Progenitor cell of endocrine pancreas (in vitro differentiated cells): ENCODE measurements at regions not wholly inside any gene's neighbourhood (a gene's known extent, or its start where the extent isn't known, plus 50 kb on each side); places are given as distances from the start of the nearest gene placed in this dataset.

Experiments
- DNase-seq: peaks from one replicate; pipeline ENCODE4 v3.0.0; 2021; ENCODE audit warnings: low spot score; ENCODE audit not compliant: unreplicated experiment
- H3K27ac Mint-ChIP-seq: 2 replicates; pipeline ENCODE4 v1.8.0; 2021; ENCODE audit warnings: mild to moderate bottlenecking, moderate library complexity, mixed read lengths
- H3K27me3 Mint-ChIP-seq: 2 replicates; pipeline ENCODE4 v1.8.0; 2021; ENCODE audit warnings: mixed read lengths
- H3K36me3 Mint-ChIP-seq: 2 replicates; pipeline ENCODE4 v1.8.0; 2022; ENCODE audit warnings: mixed read lengths; ENCODE audit not compliant: insufficient read depth
- H3K4me1 Mint-ChIP-seq: 2 replicates; pipeline ENCODE4 v1.8.0; 2021; ENCODE audit warnings: low read depth, mixed read lengths
- H3K4me3 Mint-ChIP-seq: 2 replicates; pipeline ENCODE4 v1.8.0; 2021; ENCODE audit warnings: low read depth, mild to moderate bottlenecking, moderate library complexity, mixed read lengths
- H3K9me3 Mint-ChIP-seq: 2 replicates; pipeline ENCODE4 v1.8.0; 2021; ENCODE audit warnings: low read depth, mixed read lengths
- CTCF ChIP-seq: fragments of 200-600 bp; sonication (generic); IDR thresholded peaks from one replicate; pipeline ENCODE4 v1.5.0; 2021; ENCODE audit warnings: antibody characterized with exemption, mild to moderate bottlenecking; ENCODE audit not compliant: unreplicated experiment

GRCh38 chr5:160956051-160956450 is 104.0 kb upstream of the ATP10B start:
- DNase-seq, result no peak
- Mint-ChIP-seq H3K4me1 (peaks cover 2% of the 10 kb centered on the region), H3K36me3 (no peaks in the 10 kb centered on the region), H3K4me3 (no peak overlapping the region), H3K9me3 (no peaks in the 10 kb centered on the region), H3K27me3 (no peaks in the 10 kb centered on the region), H3K27ac (no peak overlapping the region)
- TF ChIP-seq CTCF, result no peak

GRCh38 chr5:160950311-160950710 is 98.3 kb upstream of the ATP10B start:
- no peaks in the 10 kb centered on the region for H3K4me1 Mint-ChIP-seq
- H3K9me3 Mint-ChIP-seq, result peaks cover 6% of the 10 kb centered on the region
- H3K36me3 Mint-ChIP-seq, result no peaks in the 10 kb centered on the region
- no peak for DNase-seq
- no peaks in the 10 kb centered on the region for H3K27me3 Mint-ChIP-seq
- no peak overlapping the region for H3K4me3 Mint-ChIP-seq
- TF ChIP-seq CTCF, result no peak
- H3K27ac Mint-ChIP-seq, result no peak overlapping the region

- no peak overlapping the region for H3K27ac Mint-ChIP-seq
- H3K27me3 Mint-ChIP-seq, result no peaks in the 10 kb centered on the region
- no peak for DNase-seq
- H3K9me3 Mint-ChIP-seq, result peaks cover 12% of the 10 kb centered on the region
- no peak for TF ChIP-seq CTCF
- no peaks in the 10 kb centered on the region for H3K4me1 Mint-ChIP-seq
- no peak overlapping the region for H3K4me3 Mint-ChIP-seq
- peaks cover 1% of the 10 kb centered on the region for H3K36me3 Mint-ChIP-seq
These were observed 88.7 kb upstream of the ATP10B start for GRCh38 chr5:160940725-160941124.

DNA sequence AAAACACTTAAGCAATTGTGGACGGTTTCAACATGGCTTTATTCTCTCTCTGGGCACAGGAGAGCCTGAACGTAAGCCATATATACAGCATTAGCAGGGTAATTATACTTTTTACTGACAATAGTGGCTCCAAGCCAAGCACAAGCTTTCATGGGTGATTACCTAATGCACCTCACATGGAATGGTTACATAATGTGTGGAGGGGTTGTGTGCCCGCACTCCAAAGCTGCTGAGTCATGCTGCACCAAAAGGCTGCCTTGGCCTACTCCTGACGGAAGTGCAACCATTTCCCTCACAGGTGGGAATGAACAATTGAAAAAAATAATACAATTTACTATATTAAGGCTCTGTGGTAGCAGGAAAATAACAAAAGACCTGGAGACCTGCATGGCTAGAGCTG is 86.5 kb upstream of the ATP10B start:
- DNase-seq, result no peak
- Mint-ChIP-seq H3K9me3 (peaks cover 5% of the 10 kb centered on the region), H3K27me3 (no peaks in the 10 kb centered on the region), H3K4me1 (no peaks in the 10 kb centered on the region), H3K27ac (peak overlapping the region; percentile 49), H3K36me3 (no peaks in the 10 kb centered on the region), H3K4me3 (no peak overlapping the region)
- no peak for TF ChIP-seq CTCF

- H3K4me1 Mint-ChIP-seq, result no peaks in the 10 kb centered on the region
- DNase-seq, result no peak
These were observed 85.6 kb upstream of the ATP10B start for GRCh38 chr5:160937570-160937969.

More at GRCh38 chr5:160937570-160937969, 85.6 kb upstream of the ATP10B start:
- no peak overlapping the region for H3K4me3 Mint-ChIP-seq
- TF ChIP-seq CTCF, result no peak
- H3K36me3 Mint-ChIP-seq, result no peaks in the 10 kb centered on the region
- no peaks in the 10 kb centered on the region for H3K27me3 Mint-ChIP-seq
- H3K9me3 Mint-ChIP-seq, result peaks cover 5% of the 10 kb centered on the region
- no peak overlapping the region for H3K27ac Mint-ChIP-seq
